ENCODE measurements at regions not wholly inside any gene's neighbourhood (a gene's known extent, or its start where the extent isn't known, plus 50 kb on each side); places are given as distances from the start of the nearest gene placed in this dataset.
A peak's percentile ranks its signal among the peaks of the same experiment; 100 is the strongest.

GRCh38 chr4:20337261-20337664, 85.6 kb downstream of the SLIT2 start:
- no peak for DNase-seq
- Histone ChIP-seq H3K27ac (no peak overlapping the region), H3K4me3 (no peak overlapping the region), H3K9me3 (replicated peaks) (no peaks in the 10 kb centered on the region), H3K36me3 (no peaks in the 10 kb centered on the region), H3K27me3 (0 out of 2 replicates have a peak, but pooled peaks cover 2% of the 10 kb centered on the region), H3K4me1 (no peaks in the 10 kb centered on the region)

DNA sequence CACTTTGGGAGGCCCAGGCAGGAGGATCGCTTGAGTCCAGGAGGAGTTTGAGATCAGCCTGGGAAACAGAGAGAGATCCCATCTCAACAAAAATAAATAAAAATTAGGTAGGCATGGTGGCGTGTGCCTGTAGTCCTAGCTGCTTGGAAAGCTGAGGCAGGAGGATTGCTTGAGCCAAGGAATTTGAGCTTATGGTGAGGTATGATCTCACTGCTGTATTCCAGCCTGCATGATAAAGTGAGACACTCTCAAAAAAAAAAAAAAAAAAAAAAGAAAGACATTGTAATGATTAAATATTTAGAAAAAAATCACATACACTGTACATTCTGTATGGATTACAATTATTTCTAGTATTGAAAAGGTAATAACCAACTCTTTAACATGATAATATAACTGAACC, 87.1 kb downstream of the SLIT2 start:
- Histone ChIP-seq H3K4me1 (no peaks in the 10 kb centered on the region), H3K36me3 (no peaks in the 10 kb centered on the region), H3K9me3 (replicated peaks) (no peaks in the 10 kb centered on the region)

DNA sequence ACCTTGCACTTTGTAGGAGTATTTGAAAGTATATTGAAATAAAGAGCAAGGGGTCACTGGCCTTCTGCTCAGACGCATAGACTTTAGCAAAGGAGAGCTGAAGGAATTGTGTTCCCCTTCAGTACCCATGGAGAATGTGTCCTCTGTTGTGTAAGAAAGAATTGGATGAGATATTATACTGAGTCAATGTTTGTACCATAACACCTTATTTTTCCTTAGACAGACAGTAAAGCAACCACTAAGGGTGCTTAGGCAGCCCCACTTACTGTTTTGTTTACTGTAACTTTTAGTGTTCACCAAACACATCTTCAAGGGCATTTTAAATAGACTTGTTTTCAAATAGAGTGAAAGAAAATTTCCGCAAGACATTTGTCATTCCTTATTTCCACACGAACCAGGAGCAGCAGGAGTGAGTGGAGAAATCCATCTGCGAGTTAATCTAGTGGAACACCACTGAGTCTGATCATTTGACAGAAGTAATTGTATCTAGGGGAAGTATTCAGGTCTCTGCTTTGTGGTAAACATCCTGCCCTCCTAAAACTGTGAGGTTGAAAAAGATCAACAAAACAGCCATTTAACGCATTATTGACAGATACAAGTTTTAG, 89.5 kb downstream of the SLIT2 start:
- no peak for DNase-seq

More for the DNA sequence above, 87.1 kb downstream of the SLIT2 start:
- no peak overlapping the region for H3K27ac ChIP-seq
- no peak for DNase-seq
- H3K4me3 ChIP-seq = no peak overlapping the region
- H3K27me3 ChIP-seq = no peaks in the 10 kb centered on the region

GRCh38 chr4:20347531-20347930, 95.8 kb downstream of the SLIT2 start:
- H3K27ac ChIP-seq = no peak overlapping the region
- no peaks in the 10 kb centered on the region for H3K4me1 ChIP-seq
- H3K4me3 ChIP-seq = no peak overlapping the region
- H3K36me3 ChIP-seq = no peaks in the 10 kb centered on the region
- no peaks in the 10 kb centered on the region for H3K9me3 ChIP-seq (replicated peaks)
- no peak for DNase-seq
- no peaks in the 10 kb centered on the region for H3K27me3 ChIP-seq

More for the DNA sequence above, 89.5 kb downstream of the SLIT2 start:
- Histone ChIP-seq H3K4me3 (no peak overlapping the region), H3K27ac (no peak overlapping the region), H3K27me3 (no peaks in the 10 kb centered on the region), H3K9me3 (replicated peaks) (no peaks in the 10 kb centered on the region), H3K4me1 (no peaks in the 10 kb centered on the region), H3K36me3 (no peaks in the 10 kb centered on the region)

DNA sequence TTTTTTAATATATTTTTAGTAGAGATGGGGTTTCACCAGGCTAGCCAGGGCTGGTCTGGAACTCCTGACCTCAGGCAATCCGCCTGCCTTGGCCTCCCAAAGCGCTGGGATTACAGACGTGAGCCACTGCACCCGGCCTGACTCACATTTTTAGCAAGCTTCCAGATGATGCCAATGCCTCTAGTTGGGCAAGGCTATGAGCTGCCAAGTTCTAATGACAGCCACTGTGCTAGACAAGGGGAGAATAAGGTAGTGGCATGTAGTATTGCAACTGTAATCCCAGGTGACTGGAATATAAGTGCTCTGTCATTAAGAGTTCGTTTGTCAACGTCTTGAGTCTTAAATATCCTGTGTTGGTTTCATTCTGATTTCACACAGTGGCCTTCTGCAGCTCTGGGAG, 96.7 kb downstream of the SLIT2 start:
- no peaks in the 10 kb centered on the region for H3K4me1 ChIP-seq
- H3K27me3 ChIP-seq = no peaks in the 10 kb centered on the region
- no peaks in the 10 kb centered on the region for H3K36me3 ChIP-seq
- no peak overlapping the region for H3K27ac ChIP-seq
- no peaks in the 10 kb centered on the region for H3K9me3 ChIP-seq (replicated peaks)
- H3K4me3 ChIP-seq = no peak overlapping the region
- DNase-seq = no peak

- no peak overlapping the region for H3K27ac ChIP-seq
- DNase-seq = no peak
- no peaks in the 10 kb centered on the region for H3K36me3 ChIP-seq
- H3K9me3 ChIP-seq (replicated peaks) = no peaks in the 10 kb centered on the region
- H3K4me3 ChIP-seq = no peak overlapping the region
- H3K4me1 ChIP-seq = no peaks in the 10 kb centered on the region
- H3K27me3 ChIP-seq = no peaks in the 10 kb centered on the region
Observed at GRCh38 chr4:20351360-20352162, 99.9 kb downstream of the SLIT2 start.

GRCh38 chr4:20352163-20352431, 100.4 kb downstream of the SLIT2 start:
- no peaks in the 10 kb centered on the region for H3K36me3 ChIP-seq
- H3K4me3 ChIP-seq = no peak overlapping the region
- no peaks in the 10 kb centered on the region for H3K4me1 ChIP-seq
- DNase-seq = no peak
- H3K27me3 ChIP-seq = no peaks in the 10 kb centered on the region
- no peaks in the 10 kb centered on the region for H3K9me3 ChIP-seq (replicated peaks)
- H3K27ac ChIP-seq = no peak overlapping the region

DNA sequence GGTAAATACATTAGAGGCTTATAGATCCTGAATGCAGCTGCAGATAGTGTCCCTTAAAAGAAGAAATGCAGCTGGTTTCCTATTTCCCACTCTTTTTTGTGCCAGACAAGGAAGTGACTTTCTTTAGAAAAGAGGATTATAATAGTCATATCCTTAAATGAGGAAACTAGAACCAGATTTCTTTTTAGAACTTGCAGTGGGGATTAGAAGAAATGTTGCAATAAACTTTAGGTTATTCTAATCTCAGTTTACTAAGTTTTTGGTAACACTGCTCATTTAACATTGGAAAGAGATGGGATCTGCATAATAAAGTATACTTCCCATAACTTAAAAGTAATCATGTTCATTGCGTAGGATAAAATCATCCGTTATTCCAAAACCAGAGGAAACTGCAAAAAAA, 101.9 kb downstream of the SLIT2 start:
- DNase-seq = no peak
- Histone ChIP-seq H3K36me3 (no peaks in the 10 kb centered on the region), H3K4me3 (no peak overlapping the region), H3K27me3 (no peaks in the 10 kb centered on the region), H3K27ac (no peak overlapping the region), H3K4me1 (no peaks in the 10 kb centered on the region), H3K9me3 (replicated peaks) (no peaks in the 10 kb centered on the region)

GRCh38 chr4:20354120-20354519, 102.4 kb downstream of the SLIT2 start:
- no peaks in the 10 kb centered on the region for H3K4me1 ChIP-seq
- H3K4me3 ChIP-seq = no peak overlapping the region
- no peak overlapping the region for H3K27ac ChIP-seq
- no peaks in the 10 kb centered on the region for H3K36me3 ChIP-seq
- H3K9me3 ChIP-seq (replicated peaks) = no peaks in the 10 kb centered on the region
- DNase-seq = peak in 1 of 2 experiments; percentile 5
- no peaks in the 10 kb centered on the region for H3K27me3 ChIP-seq

GRCh38 chr4:20356565-20356964, 104.9 kb downstream of the SLIT2 start:
- no peaks in the 10 kb centered on the region for H3K36me3 ChIP-seq
- DNase-seq = no peak
- no peaks in the 10 kb centered on the region for H3K9me3 ChIP-seq (replicated peaks)
- H3K27me3 ChIP-seq = no peaks in the 10 kb centered on the region
- H3K4me1 ChIP-seq = no peaks in the 10 kb centered on the region
- H3K4me3 ChIP-seq = no peak overlapping the region
- H3K27ac ChIP-seq = no peak overlapping the region

- H3K36me3 ChIP-seq = no peaks in the 10 kb centered on the region
- no peak overlapping the region for H3K27ac ChIP-seq
- no peak for DNase-seq
- H3K4me3 ChIP-seq = no peak overlapping the region
- H3K4me1 ChIP-seq = no peaks in the 10 kb centered on the region
- no peaks in the 10 kb centered on the region for H3K27me3 ChIP-seq
- no peaks in the 10 kb centered on the region for H3K9me3 ChIP-seq (replicated peaks)
Observed at GRCh38 chr4:20358110-20358509, 106.4 kb downstream of the SLIT2 start.

DNA sequence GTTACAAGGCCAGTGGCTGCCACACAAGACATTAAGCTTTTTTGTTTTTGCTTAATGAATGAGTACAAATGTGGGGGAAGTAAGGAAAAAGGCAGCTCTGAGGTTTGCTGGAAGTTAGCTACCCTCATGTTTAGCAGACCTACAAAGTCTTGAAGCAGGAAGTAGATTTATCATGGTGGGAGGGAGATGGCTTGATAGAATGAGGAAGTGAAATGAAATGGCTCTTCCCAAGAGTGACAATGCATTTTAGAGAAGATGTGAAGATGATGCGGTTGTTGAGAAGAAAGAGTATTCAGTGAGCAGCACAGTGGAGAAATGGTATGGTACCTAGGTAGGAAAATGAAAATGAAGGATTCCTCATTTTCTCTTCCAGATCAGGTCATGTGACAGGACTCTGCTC, 108.0 kb downstream of the SLIT2 start:
- Histone ChIP-seq H3K36me3 (no peaks in the 10 kb centered on the region), H3K9me3 (replicated peaks) (no peaks in the 10 kb centered on the region), H3K4me1 (no peaks in the 10 kb centered on the region), H3K27me3 (no peaks in the 10 kb centered on the region), H3K4me3 (no peak overlapping the region), H3K27ac (no peak overlapping the region)
- DNase-seq = no peak

DNA sequence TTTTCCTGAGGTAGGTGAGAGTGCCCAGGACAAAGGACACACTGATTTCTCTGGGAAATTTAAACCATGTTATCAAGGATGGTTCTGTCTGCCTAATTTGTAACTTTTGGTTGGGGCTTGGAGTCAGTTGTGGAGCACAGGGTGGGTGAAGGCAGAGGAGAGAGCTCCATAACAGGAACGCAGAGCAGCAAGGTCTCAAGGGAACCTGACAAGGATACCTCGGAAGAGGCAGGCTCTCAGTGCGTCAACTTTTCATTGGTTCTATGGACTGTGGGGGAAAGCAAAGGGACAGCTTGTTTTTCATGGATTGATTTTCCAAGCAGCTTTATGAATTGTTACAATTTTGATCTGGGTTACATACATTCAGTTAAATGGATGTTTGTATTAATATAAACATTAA, 110.4 kb downstream of the SLIT2 start:
- Histone ChIP-seq H3K4me3 (no peak overlapping the region), H3K27me3 (no peaks in the 10 kb centered on the region), H3K27ac (no peak overlapping the region), H3K9me3 (replicated peaks) (no peaks in the 10 kb centered on the region), H3K4me1 (no peaks in the 10 kb centered on the region), H3K36me3 (no peaks in the 10 kb centered on the region)
- no peak for DNase-seq

GRCh38 chr4:20364969-20365368, 113.3 kb downstream of the SLIT2 start:
- H3K4me3 ChIP-seq = no peak overlapping the region
- no peaks in the 10 kb centered on the region for H3K9me3 ChIP-seq (replicated peaks)
- no peak overlapping the region for H3K27ac ChIP-seq
- H3K27me3 ChIP-seq = no peaks in the 10 kb centered on the region
- no peak for DNase-seq
- no peaks in the 10 kb centered on the region for H3K36me3 ChIP-seq
- H3K4me1 ChIP-seq = no peaks in the 10 kb centered on the region

DNA sequence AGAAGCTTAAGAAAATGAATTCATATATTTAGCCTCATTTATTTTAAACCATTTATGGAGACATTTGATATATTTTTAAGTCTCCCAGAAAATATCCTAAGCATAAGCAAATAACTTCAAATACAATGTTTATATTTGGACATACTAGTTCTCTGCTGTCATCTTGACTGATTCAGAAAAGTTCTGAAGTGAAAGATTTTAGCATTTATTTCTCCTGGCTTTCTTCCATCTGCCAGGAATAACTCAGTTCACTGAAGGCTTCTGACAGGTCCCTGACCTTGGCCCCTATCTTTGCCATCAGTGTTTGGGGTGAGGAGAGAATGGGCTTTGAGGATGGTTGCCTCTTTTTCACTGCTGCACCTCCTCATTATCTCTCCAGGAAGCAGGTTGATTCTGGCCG, 115.7 kb downstream of the SLIT2 start:
- no peaks in the 10 kb centered on the region for H3K36me3 ChIP-seq
- no peak overlapping the region for H3K4me3 ChIP-seq
- H3K9me3 ChIP-seq (replicated peaks) = no peaks in the 10 kb centered on the region
- H3K27ac ChIP-seq = no peak overlapping the region
- H3K4me1 ChIP-seq = no peaks in the 10 kb centered on the region
- no peak for DNase-seq
- H3K27me3 ChIP-seq = no peaks in the 10 kb centered on the region

DNA sequence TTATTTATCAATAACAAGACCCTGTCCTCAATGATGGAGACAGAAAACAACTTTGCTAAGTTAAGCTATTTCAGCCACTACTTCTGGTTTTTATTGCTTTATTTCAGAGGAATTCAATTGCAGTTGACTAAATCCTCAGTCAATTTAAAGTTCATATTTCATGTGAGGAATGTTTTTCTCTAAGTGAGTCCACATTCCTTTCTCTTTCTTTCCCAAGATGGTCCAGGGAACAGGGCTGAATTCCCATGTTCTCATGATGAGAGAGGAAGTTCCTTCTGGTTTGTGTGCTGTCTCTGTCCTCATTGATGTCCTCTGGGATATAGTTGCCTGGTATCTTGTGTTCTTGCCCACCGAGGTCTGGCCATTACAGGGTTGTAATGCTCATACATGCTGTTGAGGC, 117.2 kb downstream of the SLIT2 start:
- H3K36me3 ChIP-seq = no peaks in the 10 kb centered on the region
- no peak overlapping the region for H3K27ac ChIP-seq
- H3K4me3 ChIP-seq = no peak overlapping the region
- no peaks in the 10 kb centered on the region; the same call in 1 of the 2 replicates for H3K27me3 ChIP-seq
- no peaks in the 10 kb centered on the region for H3K4me1 ChIP-seq
- H3K9me3 ChIP-seq (replicated peaks) = no peaks in the 10 kb centered on the region
- no peak for DNase-seq
